ENCODE measurements at regions not wholly inside any gene's neighbourhood (a gene's known extent, or its start where the extent isn't known, plus 50 kb on each side); places are given as distances from the start of the nearest gene placed in this dataset.

DNA sequence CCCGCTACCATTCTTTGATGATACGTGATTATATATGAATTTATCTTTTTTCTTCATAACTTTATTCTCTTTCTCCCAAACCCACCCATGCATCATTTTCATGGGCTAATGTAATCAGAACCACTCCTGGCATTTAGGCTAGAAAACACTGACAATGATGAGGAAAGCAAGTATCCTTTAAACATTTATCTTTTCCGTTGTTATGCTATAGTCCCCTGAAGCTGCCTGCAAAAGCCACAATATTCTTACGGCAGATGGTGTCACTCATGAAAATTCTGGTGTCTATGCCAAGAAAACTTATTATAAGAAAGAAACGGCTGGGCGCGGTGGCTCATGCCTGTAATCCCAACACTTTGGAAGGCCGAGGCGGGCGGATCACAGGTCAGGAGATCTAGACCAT, 221.8 kb upstream of the CTAGE1 start:
- Histone ChIP-seq H3K4me3 (ENCODE audit: low read depth in 1 of 2, low read length in 2 of 2) (no peak overlapping the region), H3K27ac (ENCODE audit: low read length) (no peak overlapping the region), H3K4me2 (ENCODE audit: insufficient read depth, low read length) (no peak overlapping the region), H3K4me1 (ENCODE audit: insufficient read depth, low read length) (no peaks in the 10 kb centered on the region), H3K27me3 (ENCODE audit: insufficient read depth, low read length, poor library complexity) (no peaks in the 10 kb centered on the region), H3K9ac (ENCODE audit: low read depth, low read length) (no peak overlapping the region), H2AFZ (ENCODE audit: low read depth, low read length) (no peak overlapping the region), H3K36me3 (ENCODE audit: insufficient read depth, low read length) (no peaks in the 10 kb centered on the region), H3K79me2 (ENCODE audit: insufficient read depth, low read length) (no peaks in the 10 kb centered on the region), H4K20me1 (ENCODE audit: insufficient read depth, low read length) (no peaks in the 10 kb centered on the region), H3K9me3 (ENCODE audit: insufficient read depth, low read length, severe bottlenecking) (peaks cover 2% of the 10 kb centered on the region)
- TF ChIP-seq, protein P1, sequence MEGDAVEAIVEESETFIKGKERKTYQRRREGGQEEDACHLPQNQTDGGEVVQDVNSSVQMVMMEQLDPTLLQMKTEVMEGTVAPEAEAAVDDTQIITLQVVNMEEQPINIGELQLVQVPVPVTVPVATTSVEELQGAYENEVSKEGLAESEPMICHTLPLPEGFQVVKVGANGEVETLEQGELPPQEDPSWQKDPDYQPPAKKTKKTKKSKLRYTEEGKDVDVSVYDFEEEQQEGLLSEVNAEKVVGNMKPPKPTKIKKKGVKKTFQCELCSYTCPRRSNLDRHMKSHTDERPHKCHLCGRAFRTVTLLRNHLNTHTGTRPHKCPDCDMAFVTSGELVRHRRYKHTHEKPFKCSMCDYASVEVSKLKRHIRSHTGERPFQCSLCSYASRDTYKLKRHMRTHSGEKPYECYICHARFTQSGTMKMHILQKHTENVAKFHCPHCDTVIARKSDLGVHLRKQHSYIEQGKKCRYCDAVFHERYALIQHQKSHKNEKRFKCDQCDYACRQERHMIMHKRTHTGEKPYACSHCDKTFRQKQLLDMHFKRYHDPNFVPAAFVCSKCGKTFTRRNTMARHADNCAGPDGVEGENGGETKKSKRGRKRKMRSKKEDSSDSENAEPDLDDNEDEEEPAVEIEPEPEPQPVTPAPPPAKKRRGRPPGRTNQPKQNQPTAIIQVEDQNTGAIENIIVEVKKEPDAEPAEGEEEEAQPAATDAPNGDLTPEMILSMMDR (IDR thresholded peaks at IDR 0.05; ENCODE audit: borderline replicate concordance, extremely low read depth, low read length, poor library complexity, severe bottlenecking): no peak
- TF ChIP-seq EZH2 (IDR thresholded peaks at IDR 0.05; ENCODE audit: borderline replicate concordance, low read depth, low read length, severe bottlenecking): no peak
- ATAC-seq (ENCODE audit: insufficient read depth, low read depth): no peak
- no peak for DNase-seq

DNA sequence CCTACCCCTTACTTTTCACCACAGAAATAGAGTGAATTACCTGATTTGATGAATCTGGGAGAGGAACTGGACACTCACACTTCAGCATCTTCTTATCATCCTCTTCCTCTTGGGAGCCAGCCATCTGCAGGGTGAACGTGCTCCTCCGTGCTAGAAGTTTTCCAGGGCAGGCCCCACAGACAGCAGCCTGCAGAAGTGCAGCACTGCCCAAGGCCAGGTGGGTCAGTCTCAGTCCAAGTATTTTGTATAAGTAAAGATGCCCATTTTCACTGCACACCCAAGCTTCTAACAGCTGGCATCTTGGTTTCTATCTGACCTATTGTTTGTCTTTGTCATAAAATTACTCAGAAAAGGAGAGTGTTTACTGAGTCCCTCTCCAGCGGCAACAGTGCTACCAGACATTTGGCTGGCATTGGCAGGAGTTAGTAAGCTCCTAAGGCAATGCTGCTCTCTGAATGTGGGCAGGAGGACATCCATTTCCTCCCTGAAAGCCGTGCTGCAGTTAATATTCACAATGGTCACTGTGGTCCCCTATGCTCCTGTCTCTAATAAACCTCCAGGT, 222.6 kb upstream of the CTAGE1 start:
- TF ChIP-seq, protein P1 (IDR thresholded peaks at IDR 0.05; ENCODE audit: borderline replicate concordance, extremely low read depth, low read length, poor library complexity, severe bottlenecking): no peak
- no peak for TF ChIP-seq EZH2 (IDR thresholded peaks at IDR 0.05; ENCODE audit: borderline replicate concordance, low read depth, low read length, severe bottlenecking)
- Histone ChIP-seq H3K79me2 (ENCODE audit: insufficient read depth, low read length) (no peaks in the 10 kb centered on the region), H3K9ac (ENCODE audit: low read depth, low read length) (no peak overlapping the region), H4K20me1 (ENCODE audit: insufficient read depth, low read length) (no peaks in the 10 kb centered on the region), H3K4me3 (ENCODE audit: low read depth in 1 of 2, low read length in 2 of 2) (no peak overlapping the region), H2AFZ (ENCODE audit: low read depth, low read length) (no peak overlapping the region), H3K4me1 (ENCODE audit: insufficient read depth, low read length) (no peaks in the 10 kb centered on the region), H3K36me3 (ENCODE audit: insufficient read depth, low read length) (no peaks in the 10 kb centered on the region), H3K27ac (ENCODE audit: low read length) (no peak overlapping the region), H3K27me3 (ENCODE audit: insufficient read depth, low read length, poor library complexity) (no peaks in the 10 kb centered on the region), H3K4me2 (ENCODE audit: insufficient read depth, low read length) (no peak overlapping the region), H3K9me3 (ENCODE audit: insufficient read depth, low read length, severe bottlenecking) (peaks cover 2% of the 10 kb centered on the region)
- no peak for DNase-seq
- ATAC-seq (ENCODE audit: insufficient read depth, low read depth): no peak

DNA sequence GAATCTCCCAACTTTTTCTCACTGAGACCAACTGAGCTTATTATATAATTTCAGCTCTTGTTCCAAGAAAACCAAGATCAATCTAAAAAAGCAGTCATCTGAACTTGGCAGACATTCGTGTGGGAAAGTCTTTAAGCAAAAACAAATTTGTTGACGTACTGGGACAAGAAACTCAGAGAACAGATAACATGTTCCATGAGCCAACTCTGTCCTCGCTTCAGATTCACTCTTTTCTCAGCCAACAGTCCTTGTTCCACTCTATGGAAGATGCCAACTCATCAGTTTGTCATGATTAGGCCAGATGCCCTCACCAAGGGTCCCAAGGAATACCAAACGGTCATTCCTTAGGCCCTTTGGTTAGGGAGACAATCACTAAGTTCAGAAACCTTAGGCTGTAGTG, 224.2 kb upstream of the CTAGE1 start:
- TF ChIP-seq, protein P1 (IDR thresholded peaks at IDR 0.05; ENCODE audit: borderline replicate concordance, extremely low read depth, low read length, poor library complexity, severe bottlenecking): no peak
- TF ChIP-seq EZH2 (IDR thresholded peaks at IDR 0.05; ENCODE audit: borderline replicate concordance, low read depth, low read length, severe bottlenecking): no peak
- H3K9me3 ChIP-seq (ENCODE audit: insufficient read depth, low read length, severe bottlenecking): no peaks in the 10 kb centered on the region
- H2AFZ ChIP-seq (ENCODE audit: low read depth, low read length): no peak overlapping the region
- H3K4me2 ChIP-seq (ENCODE audit: insufficient read depth, low read length): no peak overlapping the region
- ATAC-seq (ENCODE audit: insufficient read depth, low read depth): no peak
- no peak overlapping the region for H3K9ac ChIP-seq (ENCODE audit: low read depth, low read length)
- no peaks in the 10 kb centered on the region for H3K79me2 ChIP-seq (ENCODE audit: insufficient read depth, low read length)
- no peaks in the 10 kb centered on the region for H3K27me3 ChIP-seq (ENCODE audit: insufficient read depth, low read length, poor library complexity)
- no peak overlapping the region for H3K27ac ChIP-seq (ENCODE audit: low read length)
- no peak overlapping the region for H3K4me3 ChIP-seq (ENCODE audit: low read depth in 1 of 2, low read length in 2 of 2)
- no peaks in the 10 kb centered on the region for H3K36me3 ChIP-seq (ENCODE audit: insufficient read depth, low read length)
- no peak for DNase-seq
- H3K4me1 ChIP-seq (ENCODE audit: insufficient read depth, low read length): no peaks in the 10 kb centered on the region
- H4K20me1 ChIP-seq (ENCODE audit: insufficient read depth, low read length): no peaks in the 10 kb centered on the region

DNA sequence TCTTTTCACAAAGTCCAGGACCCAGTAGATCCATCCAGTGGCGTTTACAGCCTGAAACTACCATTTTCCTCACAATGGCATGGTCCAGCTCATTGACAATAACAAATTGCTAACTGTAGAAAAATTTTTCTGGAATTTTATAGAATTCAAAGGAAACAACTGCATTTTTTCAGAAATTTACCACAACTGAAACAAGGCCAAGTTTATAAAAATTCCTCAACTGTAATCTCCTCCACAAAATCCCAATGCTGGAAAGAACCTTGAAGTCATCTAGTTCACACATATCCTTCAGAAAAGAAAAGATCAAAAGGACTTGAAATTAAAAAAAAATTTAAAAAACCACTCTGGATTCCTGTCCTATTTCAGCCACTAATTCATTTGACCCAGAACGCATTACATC, 226.0 kb upstream of the CTAGE1 start:
- H3K36me3 ChIP-seq (ENCODE audit: insufficient read depth, low read length): no peaks in the 10 kb centered on the region
- H3K4me1 ChIP-seq (ENCODE audit: insufficient read depth, low read length): no peaks in the 10 kb centered on the region
- TF ChIP-seq, protein P1 (IDR thresholded peaks at IDR 0.05; ENCODE audit: borderline replicate concordance, extremely low read depth, low read length, poor library complexity, severe bottlenecking): no peak
- TF ChIP-seq EZH2 (IDR thresholded peaks at IDR 0.05; ENCODE audit: borderline replicate concordance, low read depth, low read length, severe bottlenecking): no peak
- ATAC-seq (ENCODE audit: insufficient read depth, low read depth) (no peak), DNase-seq (no peak)
- no peak overlapping the region for H3K4me3 ChIP-seq (ENCODE audit: low read depth in 1 of 2, low read length in 2 of 2)
- H3K27me3 ChIP-seq (ENCODE audit: insufficient read depth, low read length, poor library complexity): no peaks in the 10 kb centered on the region
- H3K27ac ChIP-seq (ENCODE audit: low read length): no peak overlapping the region
- no peaks in the 10 kb centered on the region for H3K79me2 ChIP-seq (ENCODE audit: insufficient read depth, low read length)
- H4K20me1 ChIP-seq (ENCODE audit: insufficient read depth, low read length): no peaks in the 10 kb centered on the region
- H3K4me2 ChIP-seq (ENCODE audit: insufficient read depth, low read length): no peak overlapping the region
- H3K9ac ChIP-seq (ENCODE audit: low read depth, low read length): no peak overlapping the region
- H2AFZ ChIP-seq (ENCODE audit: low read depth, low read length): no peak overlapping the region
- no peaks in the 10 kb centered on the region for H3K9me3 ChIP-seq (ENCODE audit: insufficient read depth, low read length, severe bottlenecking)

All from DND-41 (cell line).